SIG-M5 treated with dmso at 0.1 percent for 504 hours (cell line): ENCODE measurements at regions not wholly inside any gene's neighbourhood (a gene's known extent, or its start where the extent isn't known, plus 50 kb on each side); places are given as distances from the start of the nearest gene placed in this dataset.
"Not testable (repeated sequence)": the region's sequence is repeated elsewhere in the genome, so short reads cannot be mapped to it uniquely, and the experiment has no call there.

ENCODE experiments used
- DNase-seq: peaks from one replicate; lab custom pipeline; 2025; ENCODE audit not compliant: unreplicated experiment; lab: John Stamatoyannopoulos, UW

DNA sequence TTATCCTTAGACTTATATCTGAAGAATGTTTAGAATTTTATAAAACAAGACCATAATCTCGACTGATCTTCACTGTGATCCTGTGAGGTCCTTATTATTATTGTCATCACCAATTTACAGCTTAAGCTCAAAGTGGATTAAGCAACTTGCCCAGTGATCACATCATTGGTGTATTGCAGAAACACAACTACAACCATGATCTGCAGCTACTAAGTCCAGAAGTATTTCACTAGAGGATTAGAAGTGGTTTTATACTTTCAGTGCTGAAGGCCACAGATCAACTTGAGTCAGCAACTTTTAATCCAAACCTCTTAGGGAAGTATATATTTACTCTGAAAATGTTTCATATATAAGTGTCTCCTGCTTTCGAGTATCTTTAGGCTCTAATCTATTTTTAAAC, 624.3 kb upstream of the SOX9 start:
- DNase-seq: no peak

DNA sequence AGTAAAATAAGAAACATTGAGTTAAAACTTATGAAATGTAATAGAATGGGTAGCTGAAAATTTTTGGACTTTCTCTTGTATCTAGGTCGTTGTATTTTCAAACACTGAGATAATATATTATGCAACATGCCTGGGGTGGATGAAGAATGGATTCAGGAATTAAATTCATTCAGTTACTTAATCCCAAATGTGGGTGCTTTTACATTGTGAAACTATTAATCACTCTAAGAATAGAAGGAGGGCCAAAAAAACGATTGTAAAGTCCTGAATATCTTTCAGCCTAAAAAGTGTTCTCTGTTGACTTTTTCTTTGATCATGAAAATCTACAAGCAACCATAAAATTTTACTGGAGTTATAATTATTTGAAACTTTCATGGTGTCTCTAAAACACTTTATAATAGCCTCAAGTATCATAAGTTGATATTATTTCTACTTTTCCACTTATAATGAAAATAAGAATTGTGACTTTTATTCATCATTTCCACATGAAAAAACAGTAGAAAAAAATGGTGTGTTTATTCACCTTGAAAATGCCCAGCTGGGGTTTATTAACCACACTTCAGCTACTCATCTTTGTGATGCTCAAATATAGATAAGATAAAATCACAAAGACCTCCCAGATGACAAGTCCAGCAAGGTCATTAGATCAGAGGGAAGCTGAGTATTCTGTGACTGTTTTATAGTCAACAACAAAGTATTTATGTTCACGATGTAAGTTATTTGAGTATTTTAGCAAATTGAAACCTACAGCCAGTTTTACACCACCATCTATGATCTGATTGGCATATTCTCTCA, 619.9 kb upstream of the SOX9 start:
- no peak for DNase-seq

DNA sequence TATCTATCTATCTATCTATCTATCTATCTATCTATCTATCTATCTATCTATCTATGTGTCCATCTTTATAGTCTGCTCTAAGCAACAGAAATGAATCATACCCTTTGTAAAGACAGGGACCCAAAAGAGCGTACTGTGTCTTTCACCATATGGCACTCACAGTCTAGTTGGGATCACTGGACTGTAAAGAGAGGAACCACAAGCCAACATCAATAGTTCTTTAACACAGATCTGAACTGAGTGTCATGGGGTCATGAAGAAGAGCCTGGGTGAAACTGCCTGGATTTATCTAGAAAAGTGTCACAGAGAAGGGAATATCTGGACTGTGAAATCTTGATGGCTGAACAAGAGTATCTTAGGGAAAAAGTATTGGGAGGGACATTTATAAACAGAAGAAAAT, 619.1 kb upstream of the SOX9 start:
- DNase-seq: no peak

DNA sequence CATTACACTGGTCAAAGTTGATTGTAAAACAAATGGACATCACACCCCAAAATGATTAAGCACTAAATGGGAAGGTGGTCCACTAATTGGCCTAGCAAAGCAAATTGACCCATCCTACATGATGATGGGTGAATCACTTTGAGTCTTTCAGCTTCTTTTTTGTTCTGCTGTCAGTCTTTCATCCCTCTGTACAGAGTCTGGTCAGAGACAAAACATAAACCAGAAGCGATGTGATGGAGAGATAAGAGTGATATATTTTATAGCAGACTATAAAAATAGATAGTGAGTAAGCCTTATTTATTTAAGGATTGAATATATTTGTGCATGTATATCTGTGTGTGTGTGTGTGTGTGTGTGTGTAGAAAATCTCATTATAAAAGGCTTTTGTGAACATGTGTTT, 618.4 kb upstream of the SOX9 start:
- no peak for DNase-seq

DNA sequence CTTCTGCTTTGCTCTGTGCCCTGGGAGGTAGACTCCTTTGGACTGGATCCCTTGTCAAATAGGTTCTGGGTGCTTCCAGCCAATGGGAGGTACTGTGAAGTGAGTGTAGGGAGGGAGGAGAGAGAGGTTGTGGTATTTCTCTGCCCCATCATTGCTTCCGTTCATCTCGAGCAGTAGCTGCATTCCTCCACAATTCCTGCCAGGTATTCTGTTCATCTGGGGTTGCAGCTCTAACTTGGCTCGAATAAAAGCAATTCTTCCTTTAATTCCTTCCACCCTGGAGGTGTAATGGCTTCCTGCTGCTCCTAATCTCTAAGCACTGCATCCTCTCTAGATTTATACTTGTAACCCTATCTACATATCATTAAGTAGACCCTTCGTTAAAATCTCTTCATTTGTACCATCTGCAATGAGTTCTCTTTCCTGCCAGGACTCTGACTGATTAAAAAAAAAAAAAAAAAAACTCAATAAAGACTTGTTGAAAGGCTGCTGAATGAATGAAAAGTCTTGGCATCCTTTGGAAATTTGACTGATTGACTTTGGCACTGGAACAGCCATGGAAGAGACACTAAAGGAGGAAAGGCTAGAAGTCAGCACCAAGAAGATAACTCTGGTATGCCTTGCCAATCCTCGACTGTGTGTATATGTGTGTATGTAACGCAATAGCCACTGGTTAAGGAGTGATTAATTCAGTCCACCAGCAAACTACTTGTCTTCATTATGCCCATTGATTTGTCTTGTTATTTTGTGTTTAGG, 616.9 kb upstream of the SOX9 start:
- no peak for DNase-seq

DNA sequence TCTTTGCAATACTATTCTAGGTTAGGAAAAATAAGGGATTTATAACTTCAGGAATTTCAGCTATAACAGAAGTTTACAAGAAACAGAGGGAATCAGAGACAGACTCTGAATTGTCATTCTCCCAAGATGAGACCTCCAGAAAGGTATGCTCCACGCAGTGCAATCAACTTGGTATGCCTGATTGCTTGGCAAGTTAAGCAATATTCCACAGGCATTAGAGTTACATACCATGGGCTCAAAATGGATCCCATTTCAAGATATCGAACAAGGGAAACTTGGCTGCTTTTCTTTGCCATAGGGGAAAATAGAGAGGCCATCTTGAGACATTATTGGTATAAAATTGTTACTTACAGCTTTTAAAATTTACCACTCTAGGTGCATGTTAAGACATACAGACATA, 615.6 kb upstream of the SOX9 start:
- DNase-seq: no peak

DNA sequence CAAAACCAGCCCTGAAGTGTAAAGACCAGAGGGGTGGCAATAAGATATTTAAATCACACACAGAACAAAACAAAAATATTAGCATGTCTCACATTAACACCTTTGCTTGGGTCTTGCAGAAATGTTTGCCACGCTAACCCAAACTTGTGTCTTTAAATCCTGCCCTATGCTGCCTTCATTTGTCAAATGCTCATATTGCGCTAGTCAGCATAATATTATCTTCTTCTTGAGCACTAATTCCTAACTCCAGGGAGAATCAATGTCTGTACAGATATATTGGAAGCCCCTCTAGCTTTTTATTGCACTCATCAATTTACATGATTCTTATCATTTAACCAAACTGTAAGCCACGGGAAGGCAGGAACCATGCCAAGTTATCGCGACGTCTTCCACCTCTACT, 614.8 kb upstream of the SOX9 start:
- no peak for DNase-seq

DNA sequence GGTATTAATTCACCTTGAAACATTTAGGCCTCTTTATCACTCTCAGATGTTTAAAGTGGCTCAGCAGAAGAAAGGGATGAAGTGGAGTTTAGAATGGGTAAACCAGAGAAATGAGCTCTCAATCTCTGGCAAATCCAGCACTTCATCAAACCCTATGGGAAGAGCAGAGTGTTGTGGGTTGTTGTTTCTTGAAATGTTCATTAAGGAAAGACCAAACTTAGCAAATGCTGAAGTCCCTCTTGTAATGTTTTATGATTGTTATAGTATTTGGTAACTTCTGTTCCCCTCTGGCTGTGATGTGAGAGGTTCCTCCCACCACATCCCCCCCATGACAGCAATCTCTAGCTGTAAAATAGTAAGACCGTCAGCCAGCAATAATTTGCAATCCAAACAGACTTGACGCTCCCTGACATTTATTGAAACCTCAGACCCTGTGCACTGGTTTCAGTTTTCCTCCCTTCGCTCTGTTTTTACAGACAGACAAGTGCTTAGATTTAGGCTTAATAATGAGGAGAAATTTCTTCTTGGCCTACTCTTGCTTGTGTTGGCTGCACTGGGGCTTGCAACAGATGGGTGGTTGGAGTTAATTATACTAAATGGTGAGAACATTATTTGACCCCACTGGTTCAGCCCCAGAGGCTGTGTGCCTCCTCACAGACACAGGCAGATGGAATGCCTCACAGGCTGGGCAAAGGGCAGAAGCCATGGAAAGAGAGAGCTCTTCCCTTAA, 609.4 kb upstream of the SOX9 start:
- no peak for DNase-seq

DNA sequence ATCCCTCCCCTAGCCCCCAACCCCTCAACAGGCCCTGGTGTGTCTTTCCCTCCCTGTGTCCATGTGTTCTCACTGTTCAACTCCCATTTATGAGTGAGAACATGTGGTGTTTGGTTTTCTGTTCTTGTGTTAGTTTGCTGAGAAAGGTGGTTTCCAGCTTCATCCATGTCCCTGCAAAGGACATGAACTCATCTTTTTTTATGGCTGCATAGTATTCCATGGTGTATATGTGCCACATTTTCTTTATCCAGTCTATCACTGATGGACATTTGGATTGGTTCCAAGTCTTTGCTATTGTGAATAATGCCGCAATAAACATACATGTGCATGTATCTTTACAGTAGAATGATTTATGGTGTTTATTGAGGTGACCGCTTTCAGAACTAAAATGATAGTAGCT, 607.1 kb upstream of the SOX9 start:
- DNase-seq: not testable (repeated sequence)

DNA sequence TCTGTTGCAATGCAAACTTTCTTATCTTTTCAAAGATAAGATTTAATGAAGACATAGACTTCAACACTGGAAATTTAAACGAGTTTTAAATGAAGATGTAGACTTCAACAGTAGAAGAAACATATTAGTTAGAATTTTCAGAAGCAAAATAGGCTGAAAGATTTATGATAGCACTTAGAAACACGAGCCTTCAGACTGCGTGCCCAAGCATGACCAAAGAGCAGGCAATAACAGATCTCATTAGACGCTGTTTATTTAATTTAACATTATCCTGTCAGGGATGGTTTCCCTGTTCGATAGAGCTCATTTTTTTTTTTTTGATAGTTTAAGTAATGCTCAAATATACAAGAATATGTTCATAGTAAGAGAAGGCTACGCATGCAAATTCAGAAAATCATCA, 604.7 kb upstream of the SOX9 start:
- no peak for DNase-seq

DNA sequence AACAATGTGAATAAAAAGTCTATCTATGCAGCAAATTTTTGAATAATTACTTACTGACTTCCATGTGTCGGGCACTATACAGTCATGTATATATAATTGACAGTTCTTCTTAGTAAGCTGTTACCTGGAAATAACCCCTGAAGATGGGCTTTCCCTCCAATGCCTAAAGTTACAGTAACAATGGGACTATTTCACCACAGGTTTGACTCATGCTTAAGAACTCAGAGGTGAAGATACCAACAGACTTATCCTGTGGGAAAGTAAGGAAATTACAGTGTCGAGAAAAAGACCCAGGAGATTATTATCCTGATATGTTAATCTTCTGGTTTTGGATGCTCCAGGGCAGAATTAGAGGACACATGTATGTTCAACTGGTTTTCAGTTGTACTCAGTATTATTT, 601.5 kb upstream of the SOX9 start:
- no peak for DNase-seq

DNA sequence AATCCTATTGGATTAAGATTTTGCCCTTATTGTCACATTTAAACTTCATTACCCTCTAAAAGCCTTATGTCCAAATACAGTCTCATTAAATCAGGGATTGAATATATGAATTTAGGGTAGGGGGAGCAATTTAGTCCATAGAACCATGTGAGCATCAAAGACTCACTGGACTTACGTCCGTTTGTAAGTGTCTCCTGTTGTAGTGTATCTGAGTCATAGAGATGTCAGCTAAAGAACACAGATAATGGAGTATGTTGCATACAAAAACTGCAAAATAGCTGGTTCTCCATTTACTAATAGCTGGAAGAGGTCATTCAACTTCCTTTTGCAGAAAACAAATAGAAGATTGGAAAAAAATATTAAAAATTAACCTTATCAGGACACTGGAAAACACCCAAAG, 599.1 kb upstream of the SOX9 start:
- DNase-seq: no peak

DNA sequence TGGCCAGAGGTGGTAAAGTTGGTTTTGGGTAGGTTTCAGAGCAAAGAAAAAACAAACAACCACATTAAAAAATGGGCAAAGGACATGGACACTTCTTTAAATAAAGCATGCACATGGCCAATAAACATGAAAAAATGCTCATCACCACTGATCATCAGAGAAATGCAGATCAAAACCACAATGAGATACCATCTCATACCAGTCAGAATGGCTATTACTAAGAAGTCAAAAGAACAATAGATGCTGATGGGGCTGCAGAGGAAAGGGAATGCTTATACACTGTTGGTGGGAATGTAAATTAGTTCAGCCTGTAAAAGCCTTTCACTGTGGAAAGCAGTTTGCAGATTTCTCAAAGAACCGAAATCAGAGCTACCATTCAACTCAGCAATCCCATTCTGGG, 598.4 kb upstream of the SOX9 start:
- DNase-seq: no peak

DNA sequence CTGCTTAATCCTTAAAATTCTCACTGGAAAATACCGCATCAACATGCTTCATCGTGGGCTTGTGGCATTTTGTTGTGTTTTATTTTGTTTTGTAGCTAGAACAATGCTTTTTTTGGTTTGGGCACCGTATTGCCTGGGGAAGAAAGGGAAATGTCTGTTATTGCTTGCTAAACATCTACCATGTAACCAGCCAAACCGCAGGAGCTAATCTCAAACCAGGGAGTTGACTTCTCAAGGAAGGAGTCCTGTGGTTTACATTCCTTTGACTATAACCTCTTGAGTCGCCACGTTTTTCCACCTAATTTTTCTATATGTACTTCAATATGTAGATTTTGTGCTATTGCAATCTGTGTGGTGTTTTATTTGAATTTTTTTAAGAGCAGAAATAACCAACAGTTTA, 593.5 kb upstream of the SOX9 start:
- DNase-seq: no peak

DNA sequence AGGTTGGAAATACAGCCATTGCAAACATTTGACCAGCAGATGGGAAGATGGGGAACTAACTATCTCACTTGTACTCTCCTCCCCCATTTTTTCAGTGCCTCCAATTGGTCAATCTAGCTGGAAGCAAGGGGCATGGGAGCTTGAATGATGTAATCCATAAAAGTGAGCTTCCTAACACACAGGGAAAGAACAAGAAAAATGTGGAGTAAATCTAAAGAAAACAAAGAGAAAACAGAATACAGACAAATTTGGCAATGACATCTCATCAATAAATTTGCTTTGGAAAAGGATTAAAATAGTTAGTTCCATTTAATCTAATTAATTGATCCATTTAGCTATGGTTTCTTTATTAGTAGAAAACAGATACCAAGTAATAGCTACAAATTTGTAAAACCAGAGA, 592.6 kb upstream of the SOX9 start:
- DNase-seq: no peak

DNA sequence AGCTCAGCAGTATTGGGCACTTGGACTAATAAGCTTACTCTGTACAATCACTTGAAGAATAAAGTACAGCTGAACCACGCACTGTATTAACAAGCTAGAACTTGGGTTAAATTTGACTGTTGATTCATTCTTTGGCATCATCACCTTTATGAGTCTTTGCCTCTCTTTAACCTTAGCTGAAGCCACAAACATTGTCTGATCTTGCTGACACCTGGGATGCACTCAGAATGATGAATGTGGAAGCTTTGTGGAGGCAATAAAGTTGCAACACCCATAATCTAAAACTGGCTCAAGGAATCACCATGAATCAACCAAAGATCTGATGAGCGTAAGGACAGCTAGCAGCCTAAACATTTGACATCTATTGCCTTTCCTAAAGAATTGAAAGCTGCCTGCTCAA, 590.6 kb upstream of the SOX9 start:
- DNase-seq: no peak

DNA sequence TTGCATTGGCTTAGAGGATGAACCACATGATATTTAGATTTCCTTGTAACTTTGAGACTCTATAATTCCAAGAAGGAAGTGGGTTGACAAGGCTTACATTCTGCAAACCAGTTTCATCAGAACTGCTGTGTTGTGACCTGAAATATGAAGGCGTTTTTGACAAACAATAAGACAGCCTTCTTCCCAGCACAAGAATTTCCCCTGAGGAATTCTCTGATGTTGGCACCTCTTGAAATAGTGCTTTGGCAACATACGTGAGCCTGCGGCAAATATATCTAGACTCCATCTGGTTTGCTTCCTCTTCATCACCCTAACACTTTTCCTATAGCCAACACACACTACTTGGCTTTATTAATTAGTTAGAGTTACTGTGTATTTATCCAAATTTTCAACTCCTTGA, 585.5 kb upstream of the SOX9 start:
- DNase-seq: no peak

DNA sequence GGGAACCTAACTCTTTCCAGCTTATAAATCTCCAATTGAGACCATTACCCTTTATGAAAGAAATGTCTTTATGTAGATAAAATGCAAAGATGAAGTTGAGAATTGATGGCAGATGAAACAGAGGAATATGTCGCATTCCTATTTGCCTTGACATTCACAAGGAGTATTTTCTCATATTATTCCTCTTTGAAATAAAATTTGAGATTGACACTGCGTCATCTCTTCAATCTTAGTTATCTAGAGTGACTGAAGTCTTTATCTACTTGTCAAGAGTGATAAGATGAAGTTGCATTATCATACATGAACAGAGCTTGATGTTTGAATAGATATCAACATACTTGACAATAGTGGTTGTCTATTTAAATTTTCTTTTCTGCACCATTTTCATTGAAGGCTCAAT, 574.4 kb upstream of the SOX9 start:
- no peak for DNase-seq

DNA sequence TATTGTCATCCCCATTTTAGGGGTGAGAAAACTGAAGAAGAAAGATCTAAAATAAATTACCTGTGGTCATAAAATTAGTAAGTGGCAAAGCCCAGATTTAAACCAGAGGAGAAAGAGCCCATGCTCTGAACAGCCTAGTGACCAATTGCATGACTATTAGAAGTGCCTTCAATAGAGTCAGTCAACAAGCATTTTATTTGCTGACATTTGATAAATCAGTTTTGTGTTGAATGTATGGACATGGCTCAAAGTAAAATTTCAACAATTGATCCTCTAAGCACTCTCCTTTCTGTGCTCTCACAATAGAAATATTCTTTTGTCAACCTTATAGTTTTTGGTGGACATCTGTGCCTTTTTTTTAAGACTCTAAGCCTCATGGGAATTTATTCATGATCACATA, 572.9 kb upstream of the SOX9 start:
- DNase-seq: no peak

DNA sequence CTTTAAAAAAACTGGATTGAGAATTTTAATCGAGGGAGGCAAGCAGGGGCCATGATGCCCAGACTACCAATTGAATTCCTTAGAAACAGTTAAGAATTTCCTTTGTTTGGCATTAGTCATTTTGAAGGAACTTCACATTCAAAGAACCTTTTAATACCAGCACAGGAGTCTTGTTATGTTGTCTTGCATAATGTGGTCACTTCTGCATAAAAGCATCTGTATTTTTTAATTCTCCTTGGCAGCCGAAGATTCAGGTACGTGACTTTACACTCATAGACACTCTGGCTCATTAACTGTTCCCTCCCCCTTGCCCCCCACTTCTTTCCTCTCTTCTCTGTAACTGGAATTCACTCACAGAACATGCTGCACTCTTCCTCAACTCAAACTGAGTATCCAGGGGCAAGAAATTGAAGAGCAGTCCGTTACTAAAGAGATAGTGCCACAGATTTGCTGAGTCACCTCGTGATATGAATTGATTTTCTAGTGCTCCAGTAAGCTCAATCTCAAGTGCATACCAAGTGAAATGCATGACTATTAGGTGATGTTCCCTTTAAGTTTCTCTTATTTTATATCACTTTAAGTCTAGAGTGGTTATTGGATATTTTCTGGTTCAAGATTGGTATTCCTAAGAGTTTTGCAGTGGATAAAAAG, 572.2 kb upstream of the SOX9 start:
- no peak for DNase-seq

DNA sequence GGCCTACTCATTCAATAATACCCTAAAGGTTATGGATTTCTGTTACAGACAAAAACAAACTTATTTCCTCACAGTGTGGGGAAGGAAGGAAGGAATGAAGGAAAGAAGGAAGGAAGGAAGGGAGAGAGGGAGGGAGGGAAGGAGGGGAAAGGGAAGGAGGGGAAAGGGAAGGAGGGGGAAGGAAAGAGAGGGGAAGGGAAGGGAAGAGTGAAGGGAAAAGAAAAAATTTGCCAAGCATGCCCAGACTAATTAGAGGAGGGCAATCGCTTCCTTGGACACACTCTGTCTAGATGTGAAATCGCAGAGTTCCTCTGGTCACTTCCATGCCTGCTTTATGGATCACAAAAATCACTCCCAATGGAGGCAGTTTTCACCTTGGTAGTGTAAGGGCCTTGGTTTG, 570.1 kb upstream of the SOX9 start:
- DNase-seq: no peak

DNA sequence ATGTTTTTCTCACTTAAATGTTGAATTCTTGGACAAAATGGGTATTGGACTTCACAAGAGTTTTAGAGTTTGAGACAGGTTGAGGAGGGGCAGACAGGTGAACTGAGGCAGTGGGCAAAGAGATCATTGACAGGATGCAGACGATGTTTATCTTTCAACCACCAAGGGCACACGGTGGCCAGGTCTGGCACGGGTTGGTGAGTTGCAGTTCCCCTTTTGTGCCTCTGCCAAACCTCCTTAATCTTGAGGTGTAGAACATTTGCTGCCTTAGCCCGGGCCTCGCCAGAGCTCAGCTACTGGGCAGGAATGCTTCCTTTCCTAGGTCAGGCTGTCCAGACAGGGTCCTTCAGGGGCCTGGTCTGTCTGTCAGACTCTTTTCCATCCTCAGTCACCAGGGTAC, 567.4 kb upstream of the SOX9 start:
- DNase-seq: no peak
